Glutamatergic neuron (in vitro differentiated cells): ENCODE measurements at regions not wholly inside any gene's neighbourhood (a gene's known extent, or its start where the extent isn't known, plus 50 kb on each side); places are given as distances from the start of the nearest gene placed in this dataset.
A peak's percentile ranks its signal among the peaks of the same experiment; 100 is the strongest.

Source experiments
- DNase-seq: peaks from one replicate; pipeline ENCODE4 v3.0.0; 2022
- H3K27ac Mint-ChIP-seq: one replicate; pipeline ENCODE4 v1.8.0; 2020; ENCODE audit warnings: mild to moderate bottlenecking, mixed read lengths, inconsistent platforms; ENCODE audit not compliant: unreplicated experiment
- H3K27me3 Mint-ChIP-seq: one replicate; pipeline ENCODE4 v1.8.0; 2020; ENCODE audit warnings: mild to moderate bottlenecking, moderate library complexity, mixed read lengths, inconsistent platforms; ENCODE audit not compliant: unreplicated experiment
- H3K36me3 Mint-ChIP-seq: one replicate; pipeline ENCODE4 v1.8.0; 2020; ENCODE audit warnings: mild to moderate bottlenecking, mixed read lengths, inconsistent platforms; ENCODE audit not compliant: unreplicated experiment
- H3K4me1 Mint-ChIP-seq: one replicate; pipeline ENCODE4 v1.8.0; 2020; ENCODE audit warnings: mild to moderate bottlenecking, low read depth, mixed read lengths, inconsistent platforms; ENCODE audit not compliant: unreplicated experiment
- H3K4me3 Mint-ChIP-seq: one replicate; pipeline ENCODE4 v1.8.0; 2020; ENCODE audit warnings: mild to moderate bottlenecking, mixed read lengths, inconsistent platforms; ENCODE audit not compliant: unreplicated experiment
- H3K9me3 Mint-ChIP-seq: one replicate; pipeline ENCODE4 v1.8.0; 2020; ENCODE audit warnings: mild to moderate bottlenecking, moderate library complexity, mixed read lengths, inconsistent platforms; ENCODE audit not compliant: unreplicated experiment
- CTCF ChIP-seq: fragments of 200-600 bp; sonication (generic); IDR thresholded peaks from one replicate; pipeline ENCODE4 v1.5.0; 2021; ENCODE audit not compliant: partially characterized antibody, unreplicated experiment

- Mint-ChIP-seq H3K27ac (no peak overlapping the region), H3K36me3 (peaks cover 8% of the 10 kb centered on the region), H3K27me3 (peaks cover 3% of the 10 kb centered on the region), H3K4me3 (no peak overlapping the region), H3K4me1 (peaks cover 7% of the 10 kb centered on the region), H3K9me3 (no peaks in the 10 kb centered on the region)
- TF ChIP-seq CTCF, result no peak
- no peak for DNase-seq
These were observed 227.4 kb downstream of the MAN2A1 start for GRCh38 chr5:109917154-109917546.

- no peak overlapping the region for H3K27ac Mint-ChIP-seq
- no peaks in the 10 kb centered on the region for H3K9me3 Mint-ChIP-seq
- DNase-seq, result no peak
- no peak overlapping the region for H3K4me3 Mint-ChIP-seq
- H3K4me1 Mint-ChIP-seq, result peaks cover 12% of the 10 kb centered on the region
- peaks cover 3% of the 10 kb centered on the region for H3K27me3 Mint-ChIP-seq
- H3K36me3 Mint-ChIP-seq, result peaks cover 8% of the 10 kb centered on the region
- TF ChIP-seq CTCF, result no peak
These were observed 228.2 kb downstream of the MAN2A1 start for GRCh38 chr5:109917966-109918365.

DNA sequence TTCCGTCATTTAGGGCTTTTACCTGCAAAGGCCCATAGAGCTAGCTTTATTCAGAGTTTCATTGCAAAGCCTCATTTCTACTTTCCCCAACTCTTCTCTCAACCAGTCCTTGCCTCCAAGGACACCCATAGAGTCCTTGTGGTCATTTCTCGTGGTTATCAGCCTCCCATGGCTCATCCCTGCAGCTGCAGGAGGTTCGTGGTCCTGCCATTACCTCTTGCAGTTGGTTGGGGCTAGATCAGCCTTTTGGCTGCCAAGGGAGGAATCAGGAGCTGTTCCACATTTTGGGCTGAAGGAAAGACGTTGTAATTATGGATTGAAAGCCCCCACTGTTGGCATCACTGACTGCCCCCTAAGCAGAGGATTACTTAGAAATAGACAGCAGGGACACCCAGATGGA is 231.0 kb downstream of the MAN2A1 start:
- Mint-ChIP-seq H3K36me3 (peaks cover 8% of the 10 kb centered on the region), H3K27ac (no peak overlapping the region), H3K4me1 (peaks cover 15% of the 10 kb centered on the region), H3K27me3 (peaks cover 3% of the 10 kb centered on the region), H3K4me3 (no peak overlapping the region), H3K9me3 (no peaks in the 10 kb centered on the region)
- no peak for DNase-seq
- no peak for TF ChIP-seq CTCF

GRCh38 chr5:109921735-109922380 is 232.1 kb downstream of the MAN2A1 start:
- peak overlapping the region; percentile 8 for H3K27ac Mint-ChIP-seq
- no peak for DNase-seq
- peaks cover 8% of the 10 kb centered on the region for H3K36me3 Mint-ChIP-seq
- H3K27me3 Mint-ChIP-seq, result peaks cover 3% of the 10 kb centered on the region
- H3K4me3 Mint-ChIP-seq, result no peak overlapping the region
- no peak for TF ChIP-seq CTCF
- H3K4me1 Mint-ChIP-seq, result peaks cover 12% of the 10 kb centered on the region
- no peaks in the 10 kb centered on the region for H3K9me3 Mint-ChIP-seq

DNA sequence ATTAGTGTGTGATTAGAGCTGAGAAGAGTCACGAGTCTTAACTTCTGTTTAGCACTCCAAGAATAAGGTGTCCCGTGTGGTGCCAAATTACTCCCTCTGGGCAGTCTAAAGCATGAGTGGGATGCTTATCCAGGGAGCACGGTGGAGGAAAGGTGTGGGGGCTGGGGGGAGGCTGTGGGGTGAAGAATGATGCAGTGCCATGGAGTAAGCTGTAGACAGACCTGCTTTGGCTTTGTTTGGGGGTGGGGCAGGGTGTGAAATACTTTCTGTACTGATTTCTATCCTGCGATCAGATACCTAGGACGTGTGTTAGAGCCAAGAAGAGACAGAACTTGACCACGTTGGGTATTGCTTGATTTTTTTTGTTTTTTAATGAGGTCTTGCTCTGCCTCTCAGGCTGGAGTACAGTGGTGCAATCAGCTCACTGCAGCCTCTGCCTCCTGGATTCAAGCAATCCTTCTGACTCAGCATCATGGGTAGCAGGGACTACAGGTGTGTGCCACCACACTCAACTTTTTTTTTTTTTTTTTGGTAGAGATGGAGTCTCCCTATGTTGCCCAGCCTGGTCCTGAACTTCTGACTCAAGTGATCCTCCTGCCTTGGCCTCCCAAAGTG is 232.8 kb downstream of the MAN2A1 start:
- no peak for DNase-seq
- TF ChIP-seq CTCF, result no peak

More for the DNA sequence above, 232.8 kb downstream of the MAN2A1 start:
- peaks cover 3% of the 10 kb centered on the region for H3K27me3 Mint-ChIP-seq
- H3K4me1 Mint-ChIP-seq, result peaks cover 14% of the 10 kb centered on the region
- H3K9me3 Mint-ChIP-seq, result no peaks in the 10 kb centered on the region
- peak overlapping the region; percentile 8 for H3K27ac Mint-ChIP-seq
- no peak overlapping the region for H3K4me3 Mint-ChIP-seq
- H3K36me3 Mint-ChIP-seq, result peaks cover 5% of the 10 kb centered on the region
